ENCODE measurements at regions not wholly inside any gene's neighbourhood (a gene's known extent, or its start where the extent isn't known, plus 50 kb on each side); places are given as distances from the start of the nearest gene placed in this dataset.

- no peak for DNase-seq
Measured at GRCh38 chr7:17184805-17185689, 113.4 kb upstream of the AHR start.

DNA sequence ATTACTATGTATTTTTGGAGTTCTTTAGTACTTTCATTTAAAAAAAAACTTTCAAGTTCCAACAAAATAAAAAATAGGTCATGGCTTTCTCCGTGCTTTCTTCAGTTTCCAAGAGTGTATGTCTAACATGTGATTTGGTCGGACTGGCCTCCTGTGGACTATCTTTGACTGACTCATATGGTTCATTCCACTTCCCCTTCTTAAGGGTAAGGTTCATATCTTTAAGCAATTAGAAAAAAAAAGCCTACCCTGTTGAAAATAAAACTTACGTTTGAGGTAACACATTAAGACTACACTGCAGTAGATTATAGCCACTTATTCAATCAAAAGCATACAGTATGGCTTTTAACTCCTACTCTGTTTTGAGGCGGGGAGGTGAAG lies 112.8 kb upstream of the AHR start:
- DNase-seq, result no peak

- DNase-seq, result no peak
Measured at GRCh38 chr7:17186745-17187530, 111.5 kb upstream of the AHR start.

DNA sequence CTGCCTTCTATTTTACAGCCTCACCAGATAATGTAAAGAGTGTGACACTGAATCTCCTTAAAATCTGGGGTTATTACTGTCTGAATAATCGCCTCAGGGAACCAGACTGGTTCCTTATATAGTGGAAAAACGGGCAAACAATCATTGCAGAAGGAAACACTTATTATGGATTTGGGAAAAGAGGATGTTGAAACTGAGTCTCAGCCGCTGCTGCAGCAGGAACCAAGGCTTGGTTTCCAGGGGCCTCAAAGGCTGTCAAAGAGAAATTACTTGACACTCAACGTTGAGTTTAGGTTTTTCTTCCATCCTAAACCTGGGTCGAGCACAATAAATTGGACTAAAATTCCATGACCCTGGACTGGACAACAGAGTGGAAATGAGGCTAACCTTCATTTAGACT lies 103.8 kb upstream of the AHR start:
- no peak for DNase-seq

DNA sequence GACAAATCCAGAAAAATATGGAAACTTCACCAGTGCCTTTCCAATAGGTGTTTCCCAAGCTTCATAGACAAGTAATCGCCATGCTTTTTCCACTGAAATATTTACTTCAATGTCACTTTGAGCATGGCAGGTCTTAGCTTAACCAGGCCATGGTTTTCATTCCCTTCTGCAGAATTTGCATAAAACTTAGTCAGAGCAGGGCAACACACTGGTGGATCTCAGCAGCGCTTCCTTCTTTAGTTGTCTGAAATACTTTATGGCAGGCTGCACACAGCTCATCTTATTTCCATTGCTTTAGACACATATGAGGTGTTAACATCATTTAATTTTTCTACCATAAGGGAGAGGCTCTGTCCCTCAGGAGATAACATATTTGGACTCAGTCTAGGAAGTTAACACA lies 102.9 kb upstream of the AHR start:
- DNase-seq, result no peak

DNA sequence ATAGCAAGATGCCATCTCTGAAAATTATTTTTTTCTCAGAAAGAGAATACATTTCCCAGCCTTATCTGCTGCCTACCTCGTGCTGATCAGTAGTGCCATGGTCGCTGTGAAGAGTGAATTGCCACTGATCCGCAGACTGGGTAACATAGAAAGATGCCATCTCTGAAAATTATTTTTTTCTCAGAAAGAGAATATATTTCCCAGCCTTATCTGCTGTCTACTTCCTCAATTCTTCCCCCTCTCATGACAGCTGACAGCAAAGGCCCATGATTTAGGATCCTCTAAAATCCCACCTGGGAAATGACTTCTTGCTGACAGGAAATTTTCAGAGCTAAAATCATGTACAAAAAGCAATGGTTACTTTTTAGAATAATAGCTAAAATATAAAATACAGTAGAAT lies 92.5 kb upstream of the AHR start:
- no peak for DNase-seq

DNA sequence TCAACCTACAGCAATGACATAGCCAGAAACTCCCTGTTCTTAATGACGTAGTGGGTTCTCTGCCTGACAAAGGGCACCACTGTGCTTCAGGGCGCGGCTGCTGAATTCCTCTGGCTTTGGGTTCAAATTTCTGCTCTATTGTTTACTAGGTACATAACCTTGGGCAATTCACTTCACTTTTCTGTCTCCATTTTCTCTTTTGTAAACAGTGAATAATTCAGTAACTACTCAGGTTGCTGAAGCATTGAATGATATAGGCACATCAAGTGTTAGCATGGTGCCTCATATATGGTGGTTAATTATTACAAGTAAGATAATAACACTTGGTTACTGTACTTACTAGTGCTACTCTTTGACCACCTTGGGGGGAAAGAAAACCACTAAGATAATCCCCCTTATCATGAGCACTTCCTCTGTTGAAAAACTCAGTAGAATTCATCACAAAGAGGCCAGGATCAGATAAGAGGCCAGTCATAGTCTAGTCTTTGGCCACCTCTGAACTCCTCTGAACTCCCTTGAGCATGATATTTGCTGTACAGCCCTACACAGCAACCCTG lies 92.0 kb upstream of the AHR start:
- DNase-seq, result no peak

DNA sequence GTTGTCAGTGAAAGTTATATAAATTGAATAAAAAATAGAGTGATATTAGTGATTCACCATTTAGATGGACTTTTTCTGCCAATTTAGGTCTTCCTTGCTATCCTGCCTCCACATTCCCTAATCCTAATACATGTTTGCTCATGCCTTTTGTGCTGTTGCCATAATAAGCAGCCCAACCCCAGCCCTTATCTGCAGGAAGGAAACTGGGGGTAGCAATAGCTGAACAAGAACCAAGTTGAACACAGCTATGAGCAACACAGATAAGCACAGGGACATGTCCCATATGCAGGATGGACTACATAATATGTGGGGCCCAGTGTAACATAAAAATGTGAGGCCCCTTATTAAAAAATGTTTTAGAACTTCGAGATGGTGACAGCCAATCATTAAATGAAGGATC lies 91.2 kb upstream of the AHR start:
- DNase-seq, result no peak

DNA sequence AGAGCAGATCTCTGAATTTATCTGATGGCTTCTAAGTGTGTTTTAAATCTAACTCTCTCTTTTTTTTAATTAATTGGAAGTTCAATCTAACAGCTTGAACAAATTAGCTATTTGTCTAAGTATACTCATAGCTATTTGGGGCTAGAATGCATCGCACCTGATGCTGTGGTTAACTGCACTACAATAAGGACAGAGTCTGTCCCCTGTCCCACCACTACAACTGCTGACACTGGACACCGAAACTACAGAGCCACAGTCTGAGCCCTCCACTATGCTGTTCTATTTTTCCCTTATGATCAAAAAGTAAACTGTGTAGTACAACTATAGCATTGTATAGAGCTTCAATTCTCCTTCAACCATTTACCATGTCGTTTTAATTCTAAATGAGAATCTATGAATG lies 89.4 kb upstream of the AHR start:
- no peak for DNase-seq

- no peak for DNase-seq
Measured at GRCh38 chr7:17211307-17211836, 87.1 kb upstream of the AHR start.

GRCh38 chr7:17212188-17212587 lies 86.3 kb upstream of the AHR start:
- DNase-seq, result no peak

DNA sequence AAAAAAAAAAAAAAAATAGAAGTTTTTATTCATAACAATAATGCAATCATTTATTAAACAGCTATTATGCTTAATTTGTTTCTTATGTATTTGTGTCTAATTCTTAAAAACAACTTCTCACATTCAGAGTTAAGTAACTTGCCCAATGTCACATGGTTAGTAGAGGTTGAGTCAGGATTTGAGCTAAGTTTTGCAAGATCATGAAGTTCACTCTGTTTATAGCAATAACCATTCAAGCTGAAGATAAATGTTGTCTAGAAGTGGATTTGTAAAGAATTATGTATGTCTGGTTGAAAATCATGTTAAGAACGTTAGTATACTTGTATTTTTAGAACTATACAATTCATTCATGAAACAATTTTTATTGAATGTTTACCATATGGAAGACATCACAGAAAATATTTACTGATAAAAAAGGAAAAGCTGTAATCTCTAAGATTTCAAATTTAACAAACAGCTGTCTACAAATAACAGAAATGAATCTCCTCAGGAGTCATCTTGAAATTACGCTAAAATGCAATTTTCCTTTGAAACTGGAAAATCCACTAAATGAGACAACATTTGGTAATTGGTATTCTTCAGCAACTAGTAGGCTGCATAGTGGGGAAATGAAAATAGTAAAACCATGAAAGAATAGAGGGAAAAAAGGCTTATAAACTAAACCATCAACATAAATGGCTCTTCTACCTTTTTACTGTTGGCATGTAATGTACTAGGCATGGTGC lies 70.5 kb upstream of the AHR start:
- no peak for DNase-seq

- DNase-seq, result no peak
Measured at GRCh38 chr7:17229228-17229627, 69.2 kb upstream of the AHR start.

DNA sequence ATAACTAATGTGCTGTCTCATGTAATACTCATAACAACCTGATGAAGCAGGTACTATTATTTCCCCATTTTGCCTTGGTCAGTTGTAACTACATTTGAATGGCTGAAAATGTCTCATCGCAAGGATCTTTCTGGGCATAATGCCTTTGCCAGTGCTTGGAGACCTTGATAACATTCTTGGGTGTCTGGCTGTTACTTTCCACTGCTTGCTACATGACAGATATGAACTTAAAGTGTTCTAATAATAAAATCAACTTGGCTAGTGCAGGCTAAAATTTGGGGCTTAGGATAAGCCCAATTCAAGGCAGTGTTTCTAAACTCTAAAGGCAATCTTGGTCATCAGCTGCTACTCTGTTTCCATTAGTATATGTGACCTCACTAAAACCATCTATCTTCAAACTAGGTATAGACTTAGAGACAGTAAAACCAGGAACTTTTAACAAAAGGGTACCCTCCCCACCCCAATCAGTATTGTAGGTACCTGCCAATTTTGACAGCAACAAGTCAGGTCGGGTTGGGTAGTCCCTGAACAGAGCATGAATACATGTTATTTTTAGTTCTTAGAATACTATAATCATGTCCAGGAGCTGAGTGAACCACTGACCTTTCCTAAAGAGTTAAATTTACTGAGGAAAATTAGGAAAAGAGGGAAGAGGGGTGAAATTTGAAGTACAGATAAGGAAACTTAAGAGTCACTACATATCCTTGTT lies 68.2 kb upstream of the AHR start:
- no peak for DNase-seq

DNA sequence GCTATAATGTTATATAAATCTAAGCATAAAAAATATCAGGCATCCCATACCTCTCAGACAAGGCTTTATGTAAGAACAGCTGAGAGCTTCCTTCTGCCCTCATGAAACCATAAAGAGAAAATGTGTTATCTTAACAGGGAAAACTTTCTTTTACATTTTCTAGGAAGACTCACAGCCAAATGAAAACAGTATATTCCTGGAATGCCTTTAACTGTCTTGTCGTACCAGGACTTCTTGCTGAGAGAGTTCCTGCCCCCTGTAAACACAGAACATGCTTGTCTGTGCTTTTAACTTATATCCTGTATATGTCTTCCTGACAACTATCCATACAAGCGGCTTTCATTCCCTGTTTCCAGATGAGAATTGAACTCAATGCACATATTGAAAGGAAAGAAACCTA lies 64.8 kb upstream of the AHR start:
- no peak for DNase-seq

DNA sequence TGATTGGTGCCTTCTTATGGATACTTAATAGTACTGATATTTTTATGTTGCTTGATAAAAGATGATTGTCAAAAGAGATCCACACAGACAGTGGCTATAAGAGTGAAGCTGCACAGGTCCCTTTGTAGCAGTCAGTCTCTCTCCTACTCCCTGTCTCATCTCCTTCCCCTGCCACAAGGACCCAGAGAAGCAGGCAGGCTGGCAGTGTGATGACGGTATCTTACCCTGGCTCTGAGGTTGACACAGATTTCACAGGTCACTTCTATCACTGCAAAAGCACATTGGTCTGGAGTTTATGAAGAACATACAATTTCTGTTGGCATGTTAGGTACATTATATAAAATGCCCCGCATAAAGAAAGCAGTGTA lies 64.4 kb upstream of the AHR start:
- DNase-seq, result peak; percentile 34

- DNase-seq, result peak; percentile 61
Measured at GRCh38 chr7:17234398-17235031, 63.9 kb upstream of the AHR start.

GRCh38 chr7:17236171-17236570 lies 62.3 kb upstream of the AHR start:
- DNase-seq, result no peak

DNA sequence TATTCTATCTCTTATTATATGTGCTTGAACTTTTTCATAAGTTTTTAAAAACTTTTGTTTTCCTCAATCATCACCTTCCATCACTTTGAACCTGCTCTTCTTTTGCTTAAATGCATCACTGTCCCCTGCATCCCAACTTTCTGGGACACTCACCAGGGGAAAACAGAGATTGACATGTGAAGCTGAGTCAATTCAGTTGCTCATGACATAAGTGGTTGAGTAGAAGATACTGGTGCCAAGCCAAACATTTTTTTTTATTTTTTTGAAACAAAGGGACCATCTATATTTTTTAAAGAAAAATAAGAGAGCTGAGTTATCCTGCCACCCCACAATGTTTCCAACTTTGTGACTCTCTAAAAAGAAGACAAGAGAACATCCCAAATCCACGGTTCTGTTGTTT lies 61.8 kb upstream of the AHR start:
- no peak for DNase-seq

GRCh38 chr7:17239046-17239445 lies 59.4 kb upstream of the AHR start:
- no peak for DNase-seq

DNA sequence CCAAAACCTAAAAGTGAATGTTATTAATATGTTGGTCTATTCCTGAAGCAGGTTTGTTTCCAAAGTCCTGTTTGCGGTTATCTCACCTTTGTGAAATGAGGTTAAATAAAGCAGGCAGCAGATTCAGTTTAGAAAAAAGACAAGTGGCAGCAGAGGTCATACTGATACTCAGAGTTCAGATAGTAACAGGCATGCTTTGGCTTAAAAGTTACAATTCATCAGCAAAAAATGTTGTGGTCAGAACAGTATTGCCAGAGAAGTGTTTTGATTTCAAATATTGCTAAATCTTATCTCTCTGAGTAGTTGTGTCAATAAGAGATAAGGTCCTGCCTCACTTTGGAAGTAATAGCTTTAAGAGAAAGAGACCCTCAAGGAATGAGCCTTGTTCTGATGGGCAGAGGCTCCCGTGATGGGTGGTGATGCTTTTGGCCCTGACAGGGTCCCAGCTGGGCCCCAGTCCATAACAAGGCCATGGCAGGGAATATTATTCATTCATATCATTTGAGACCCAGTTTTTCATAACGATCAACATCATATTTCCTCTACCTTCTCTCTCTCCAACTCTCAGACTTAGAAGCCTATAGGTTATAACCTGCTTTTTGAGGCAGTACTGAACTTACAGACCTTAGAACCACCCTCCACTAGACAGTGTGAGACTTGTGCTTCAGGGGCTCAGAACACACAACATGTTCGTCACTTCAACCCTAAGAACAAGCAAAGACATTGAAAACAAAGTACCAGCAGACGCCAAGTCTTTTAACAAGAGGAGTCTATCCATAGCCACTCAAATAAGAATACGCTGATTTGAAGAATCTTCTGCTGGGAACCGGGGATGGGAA lies 58.5 kb upstream of the AHR start:
- no peak for DNase-seq

All from activated CD4-positive, alpha-beta T cell treated with anti-CD3 and anti-CD28 coated beads for 48 hours (primary cell).